CD14-positive monocyte (primary cell): ENCODE measurements at regions not wholly inside any gene's neighbourhood (a gene's known extent, or its start where the extent isn't known, plus 50 kb on each side); places are given as distances from the start of the nearest gene placed in this dataset.

Source experiments
- DNase-seq, 3 donors: peaks; one replicate each; pipeline ENCODE4 v3.0.0-alpha.2; 2011 to 2022
- H2AFZ ChIP-seq: 2 replicates; pipeline ENCODE4 v1.6.0; 2012; ENCODE audit warnings: mild to moderate bottlenecking, low read depth, low read length, inconsistent platforms; ENCODE audit not compliant: insufficient read depth, poor library complexity, severe bottlenecking
- H3K27ac ChIP-seq, 2 donors: 1 replicate in 1 of 2; 2 replicates in 1 of 2; pipeline ENCODE4 v1.5.1; 2012 to 2013; ENCODE audit warnings: low read length in 2 of 2, control low read depth in 1 of 2, inconsistent platforms in 1 of 2, low read depth in 1 of 2, mild to moderate bottlenecking in 1 of 2
- H3K27me3 ChIP-seq, 2 donors: one replicate each; pipeline versions ENCODE4 v1.6.0 to v1.6.1; 2011 to 2013; ENCODE audit warnings: low read length in 2 of 2; ENCODE audit not compliant: control insufficient read depth in 2 of 2, insufficient read depth in 2 of 2
- H3K36me3 ChIP-seq, 2 donors: replicated peaks in 1 of 2; 1 replicate in 1 of 2; 2 replicates in 1 of 2; pipeline versions ENCODE4 v1.5.1 to v1.6.1; 2012 to 2013; ENCODE audit warnings: low read length in 2 of 2, control low read depth in 1 of 2, inconsistent platforms in 1 of 2, mild to moderate bottlenecking in 1 of 2; ENCODE audit not compliant: insufficient read depth in 2 of 2, control insufficient read depth in 1 of 2
- H3K4me1 ChIP-seq, 2 donors: 1 replicate in 1 of 2; 2 replicates in 1 of 2; pipeline versions ENCODE4 v1.5.1 to v1.6.1; 2012 to 2013; ENCODE audit warnings: low read length in 2 of 2, control low read depth in 1 of 2, inconsistent platforms in 1 of 2, mild to moderate bottlenecking in 1 of 2, moderate library complexity in 1 of 2; ENCODE audit not compliant: insufficient read depth in 2 of 2, control insufficient read depth in 1 of 2
- H3K4me2 ChIP-seq: replicated peaks from 2 replicates; pipeline ENCODE3; 2012; ENCODE audit warnings: low read length, moderate library complexity, mild to moderate bottlenecking; ENCODE audit not compliant: poor library complexity, severe bottlenecking; ENCODE audit errors: extremely low read depth
- H3K4me3 ChIP-seq, 3 experiments: fragments of 200-600 bp in 1 of 3; sonication (generic) in 1 of 3; replicated peaks in 1 of 3; 1 replicate in 2 of 3; 2 replicates in 1 of 3; pipeline ENCODE4 v1.5.1; 2011 to 2013; ENCODE audit warnings: low read length in 3 of 3, mild to moderate bottlenecking in 3 of 3, control low read depth in 2 of 3, low read depth in 2 of 3, inconsistent platforms in 1 of 3, moderate library complexity in 1 of 3
- H3K79me2 ChIP-seq: 2 replicates; pipeline ENCODE4 v1.6.0; 2012; ENCODE audit warnings: mild to moderate bottlenecking, control low read depth, inconsistent platforms, low read length, moderate library complexity; ENCODE audit not compliant: insufficient read depth
- H3K9ac ChIP-seq: 2 replicates; pipeline ENCODE4 v1.6.0; 2017; ENCODE audit warnings: low read length, mild to moderate bottlenecking; ENCODE audit not compliant: insufficient read depth, poor library complexity, severe bottlenecking
- H3K9me3 ChIP-seq, 2 donors: replicated peaks in 1 of 2; 1 replicate in 1 of 2; 2 replicates in 1 of 2; pipeline versions ENCODE4 v1.5.1 to v1.6.1; 2012 to 2013; ENCODE audit warnings: low read length in 2 of 2, control low read depth in 1 of 2; ENCODE audit not compliant: control insufficient read depth in 1 of 2, insufficient read depth in 1 of 2
- H4K20me1 ChIP-seq: 2 replicates; pipeline ENCODE4 v1.6.0; 2012; ENCODE audit warnings: mild to moderate bottlenecking, low read length, control low read depth, moderate library complexity; ENCODE audit not compliant: insufficient read depth
- H3K27ac Mint-ChIP-seq, 7 donors: one replicate each; pipeline ENCODE4 v1.8.0; 2020; ENCODE audit warnings: mild to moderate bottlenecking in 7 of 7, mixed read lengths in 7 of 7, moderate library complexity in 6 of 7, inconsistent platforms in 2 of 7
- H3K27me3 Mint-ChIP-seq, 3 donors: one replicate each; pipeline ENCODE4 v1.8.0; 2021 to 2022; ENCODE audit warnings: low read depth in 3 of 3, mild to moderate bottlenecking in 3 of 3, mixed read lengths in 3 of 3, moderate library complexity in 3 of 3, inconsistent platforms in 1 of 3
- H3K36me3 Mint-ChIP-seq, 2 donors: one replicate each; pipeline ENCODE4 v1.8.0; 2020; ENCODE audit warnings: mixed read lengths in 2 of 2, inconsistent platforms in 1 of 2, mild to moderate bottlenecking in 1 of 2
- H3K4me1 Mint-ChIP-seq: one replicate; pipeline ENCODE4 v1.8.0; 2020; ENCODE audit warnings: mild to moderate bottlenecking, mixed read lengths
- H3K4me3 Mint-ChIP-seq, 2 donors: one replicate each; pipeline ENCODE4 v1.8.0; 2020; ENCODE audit warnings: mild to moderate bottlenecking in 2 of 2, mixed read lengths in 2 of 2, moderate library complexity in 1 of 2
- H3K9me3 Mint-ChIP-seq, 7 donors: one replicate each; pipeline ENCODE4 v1.8.0; 2020 to 2022; ENCODE audit warnings: mixed read lengths in 7 of 7, mild to moderate bottlenecking in 6 of 7, moderate library complexity in 6 of 7, inconsistent platforms in 2 of 7
- WGBS: methylation state at CpG from one replicate; pipeline ENCODE4 v1.1.5; 2013; ENCODE audit warnings: missing lambda C conversion rate; ENCODE audit not compliant: insufficient coverage; 5-methylcytosine and 5-hydroxymethylcytosine counted together
- intact Hi-C, 2 donors: fragments of 100-400 bp; cut with micrococcal nuclease; formaldehyde crosslinking; loops; one replicate each; pipeline versions ENCODE4 v1.15.0 to v1.15.1; 2023
- TF ChIP-seq, protein P1 (sequence below): fragments of 200-600 bp; IDR thresholded peaks from one replicate; pipeline ENCODE4 v1.8.0; 2022; ENCODE audit warnings: antibody characterized with exemption, mild to moderate bottlenecking

DNA sequence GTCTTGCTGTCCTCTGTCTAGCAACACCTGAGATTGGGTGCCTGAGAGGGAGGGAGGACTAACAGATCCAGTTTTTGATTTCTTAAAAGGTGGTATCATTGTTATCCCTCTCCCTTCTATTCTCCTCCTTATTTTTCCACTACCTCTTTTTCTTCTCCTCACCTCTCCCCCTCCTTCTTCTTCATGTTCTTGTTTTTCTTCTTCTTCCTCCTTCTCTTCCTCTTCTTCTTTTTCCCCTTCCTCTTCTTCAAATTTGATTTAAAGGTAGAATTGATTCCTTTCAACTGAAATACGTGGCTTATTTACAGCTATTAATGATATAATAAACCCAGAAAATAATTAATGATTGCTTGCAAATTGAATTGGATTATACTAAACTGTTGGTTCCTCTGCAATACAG lies 256.8 kb upstream of the BTG1 start:
- WGBS, result no CpG with 5 or more reads among the region's 1 CpG
- H2AFZ ChIP-seq, result no peak overlapping the region
- Mint-ChIP-seq H3K9me3 (peaks cover 0 to 4% (median 0%) of the 10 kb centered on the region in 7 donors), H3K4me3 (no peak overlapping the region), H3K4me1 (peaks cover 25% of the 10 kb centered on the region), H3K27me3 (peaks cover 0 to 2% (median 2%) of the 10 kb centered on the region in 3 donors), H3K27ac (peak overlapping the region in 2 of 7 donors; percentile 5 to 29), H3K36me3 (no peaks in the 10 kb centered on the region)
- no peak overlapping the region for H3K27ac ChIP-seq
- H3K4me2 ChIP-seq, result no peak overlapping the region
- no peak overlapping the region for H3K9ac ChIP-seq
- H3K4me3 ChIP-seq, result no peak overlapping the region
- H3K4me1 ChIP-seq, result peaks cover 9 to 11% of the 10 kb centered on the region in 2 donors
- DNase-seq, result no peak
- no peaks in the 10 kb centered on the region for H3K9me3 ChIP-seq
- intact Hi-C loops, result no loop called here
- H4K20me1 ChIP-seq, result no peaks in the 10 kb centered on the region
- TF ChIP-seq, protein P1, sequence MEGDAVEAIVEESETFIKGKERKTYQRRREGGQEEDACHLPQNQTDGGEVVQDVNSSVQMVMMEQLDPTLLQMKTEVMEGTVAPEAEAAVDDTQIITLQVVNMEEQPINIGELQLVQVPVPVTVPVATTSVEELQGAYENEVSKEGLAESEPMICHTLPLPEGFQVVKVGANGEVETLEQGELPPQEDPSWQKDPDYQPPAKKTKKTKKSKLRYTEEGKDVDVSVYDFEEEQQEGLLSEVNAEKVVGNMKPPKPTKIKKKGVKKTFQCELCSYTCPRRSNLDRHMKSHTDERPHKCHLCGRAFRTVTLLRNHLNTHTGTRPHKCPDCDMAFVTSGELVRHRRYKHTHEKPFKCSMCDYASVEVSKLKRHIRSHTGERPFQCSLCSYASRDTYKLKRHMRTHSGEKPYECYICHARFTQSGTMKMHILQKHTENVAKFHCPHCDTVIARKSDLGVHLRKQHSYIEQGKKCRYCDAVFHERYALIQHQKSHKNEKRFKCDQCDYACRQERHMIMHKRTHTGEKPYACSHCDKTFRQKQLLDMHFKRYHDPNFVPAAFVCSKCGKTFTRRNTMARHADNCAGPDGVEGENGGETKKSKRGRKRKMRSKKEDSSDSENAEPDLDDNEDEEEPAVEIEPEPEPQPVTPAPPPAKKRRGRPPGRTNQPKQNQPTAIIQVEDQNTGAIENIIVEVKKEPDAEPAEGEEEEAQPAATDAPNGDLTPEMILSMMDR, result no peak
- no peaks in the 10 kb centered on the region for H3K27me3 ChIP-seq
- no peaks in the 10 kb centered on the region for H3K79me2 ChIP-seq
- H3K36me3 ChIP-seq, result no peaks in the 10 kb centered on the region

DNA sequence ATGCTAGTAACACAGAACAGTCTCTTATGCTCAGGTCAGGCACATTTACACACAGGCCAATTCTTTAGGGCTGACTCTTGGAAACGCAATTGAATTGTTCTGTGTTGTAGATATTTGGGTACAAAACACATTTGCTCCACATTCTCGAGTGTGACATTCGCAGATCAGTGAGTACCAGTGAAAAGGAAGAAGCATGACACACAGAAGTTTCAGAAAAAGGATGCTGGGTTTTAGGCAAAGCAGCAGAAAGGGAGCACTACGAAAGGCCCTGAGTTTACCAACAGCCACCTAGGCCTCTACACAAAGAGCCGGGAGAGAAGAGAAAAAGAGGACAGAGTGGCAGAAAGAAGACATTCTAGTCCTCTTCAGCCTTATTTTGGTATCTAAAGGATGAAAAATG lies 254.4 kb upstream of the BTG1 start:
- TF ChIP-seq, protein P1, result no peak
- no peaks in the 10 kb centered on the region for H3K36me3 Mint-ChIP-seq
- no peak overlapping the region for H3K4me3 Mint-ChIP-seq
- Histone ChIP-seq H3K36me3 (no peaks in the 10 kb centered on the region), H3K27ac (no peak overlapping the region), H3K9me3 (no peaks in the 10 kb centered on the region), H4K20me1 (no peaks in the 10 kb centered on the region), H3K79me2 (no peaks in the 10 kb centered on the region), H3K4me1 (peaks cover 9 to 11% of the 10 kb centered on the region in 2 donors), H2AFZ (no peak overlapping the region), H3K27me3 (no peaks in the 10 kb centered on the region), H3K9ac (no peak overlapping the region), H3K4me3 (no peak overlapping the region), H3K4me2 (no peak overlapping the region)
- WGBS, result 82% methylated on average over 3 of the region's 5 CpGs
- no peak for DNase-seq
- peaks cover 25% of the 10 kb centered on the region for H3K4me1 Mint-ChIP-seq
- peaks cover 0 to 1% (median 0%) of the 10 kb centered on the region in 3 donors for H3K27me3 Mint-ChIP-seq
- intact Hi-C loops, result no loop called here
- peaks cover 0 to 10% (median 1%) of the 10 kb centered on the region in 7 donors for H3K9me3 Mint-ChIP-seq
- H3K27ac Mint-ChIP-seq, result peak overlapping the region in 2 of 7 donors; percentile 50 to 67
